Heart left ventricle (tissue), 16 donors: ENCODE measurements at regions not wholly inside any gene's neighbourhood (a gene's known extent, or its start where the extent isn't known, plus 50 kb on each side); places are given as distances from the start of the nearest gene placed in this dataset.

Experiments used
- ATAC-seq, 4 donors: fragments of 200-7000 bp; cut with Tn5 transposase; one replicate each; pipeline ENCODE4 v1.9.1; 2020 to 2022; ENCODE audit warnings: moderate library complexity in 4 of 4, mild to moderate bottlenecking in 3 of 4, moderate number of reproducible peaks in 1 of 4
- DNase-seq, 5 donors: peaks; one replicate each; pipeline ENCODE4 v3.0.0-alpha.2; 2020
- H3K27ac ChIP-seq, 12 donors: fragments of 200-600 bp; sonication (generic) in 4 of 12; one replicate each; pipeline versions ENCODE4 v1.5.0 to v1.8.0; 2016 to 2022; ENCODE audit warnings: mild to moderate bottlenecking in 2 of 12
- H3K27me3 ChIP-seq, 9 donors: fragments of 200-600 bp; sonication (generic) in 2 of 9; one replicate each; pipeline versions ENCODE4 v1.5.1 to v1.8.0; 2016 to 2022; ENCODE audit warnings: mild to moderate bottlenecking in 3 of 9
- H3K36me3 ChIP-seq, 9 donors: fragments of 200-600 bp; sonication (generic) in 2 of 9; one replicate each; pipeline versions ENCODE4 v1.5.0 to v1.8.0; 2018 to 2022; ENCODE audit warnings: mild to moderate bottlenecking in 2 of 9
- H3K4me1 ChIP-seq, 12 donors: fragments of 200-600 bp; sonication (generic) in 4 of 12; one replicate each; pipeline versions ENCODE4 v1.5.0 to v1.8.0; 2016 to 2022; ENCODE audit warnings: mild to moderate bottlenecking in 3 of 12
- H3K4me3 ChIP-seq, 12 donors: fragments of 200-600 bp; sonication (generic) in 4 of 12; one replicate each; pipeline versions ENCODE4 v1.5.0 to v1.8.0; 2017 to 2022; ENCODE audit warnings: mild to moderate bottlenecking in 9 of 12, moderate library complexity in 4 of 12
- H3K9me3 ChIP-seq, 12 donors: fragments of 200-600 bp; sonication (generic) in 4 of 12; one replicate each; pipeline versions ENCODE4 v1.5.0 to v1.8.0; 2016 to 2022; ENCODE audit warnings: mild to moderate bottlenecking in 1 of 12
- POLR2A ChIP-seq, 2 donors: fragments of 450-650 bp; IDR thresholded peaks; one replicate each; pipeline ENCODE4 v1.6.1; 2017; ENCODE audit warnings: antibody characterized with exemption in 2 of 2, mild to moderate bottlenecking in 2 of 2, moderate library complexity in 2 of 2
- WGBS, 4 donors: extraction: QIAGEN DNeasy Blood & Tissue Kit in 2 of 4; methylation state at CpG; one replicate each; pipeline versions ENCODE4 v1.1.5 to v1.1.7; 2013 to 2018; 5-methylcytosine and 5-hydroxymethylcytosine counted together
- intact Hi-C, 10 donors: fragments of 100-400 bp; cut with DNase I; formaldehyde crosslinking; loops; one replicate each; pipeline versions ENCODE4 v1.11.1 to v1.14.2; 2022
- TF ChIP-seq, protein P1 (sequence below), 12 donors: fragments of 200-600 bp; sonication (generic) in 4 of 12; IDR thresholded peaks; one replicate each; pipeline versions ENCODE4 v1.5.0 to v1.8.0; 2018 to 2022; ENCODE audit warnings: antibody characterized with exemption in 12 of 12, mild to moderate bottlenecking in 5 of 12
- donor health status: ischemic (EF 13 %, LVEDD 7.1; RV severe dilation, severe dysfunction).
- donor health status: healthy with polysubstance abuse.
- donor health status: DM: no; HTN: yes; CAD: no.
- donor health status: DM: no; HTN: no; CAD: no.
- donor health status: ischemic (EF 25% LVEDD 6.9; RV normal size, moderate dysfunction).
- donor health status: ischemic (EF 25% LVEDD 5.7; RV mildly dilated, moderate dysfunction).
- donor health status: healthy.
- donor health status: DM: yes; HTN: yes; CAD: no.
- donor health status: ischemic (EF 35%, LVEDD 5.7; RV mildly dilated, moderate dysfunction).
- donor health status: nonischemic (EF 11% LVEDD 7.7; RV severe dilation, severe dysfunction).
- donor health status: DM: yes; HTN: yes; CAD: no.
- donor health status: PGD.
- donor health status: ischemic (EF 29% LVEDD 5.4; RV normal size, mild dysfunction).
- donor health status: nonischemic (EF 23%, LVEDD 6.1; RV moderate dilation, normal function).

DNA sequence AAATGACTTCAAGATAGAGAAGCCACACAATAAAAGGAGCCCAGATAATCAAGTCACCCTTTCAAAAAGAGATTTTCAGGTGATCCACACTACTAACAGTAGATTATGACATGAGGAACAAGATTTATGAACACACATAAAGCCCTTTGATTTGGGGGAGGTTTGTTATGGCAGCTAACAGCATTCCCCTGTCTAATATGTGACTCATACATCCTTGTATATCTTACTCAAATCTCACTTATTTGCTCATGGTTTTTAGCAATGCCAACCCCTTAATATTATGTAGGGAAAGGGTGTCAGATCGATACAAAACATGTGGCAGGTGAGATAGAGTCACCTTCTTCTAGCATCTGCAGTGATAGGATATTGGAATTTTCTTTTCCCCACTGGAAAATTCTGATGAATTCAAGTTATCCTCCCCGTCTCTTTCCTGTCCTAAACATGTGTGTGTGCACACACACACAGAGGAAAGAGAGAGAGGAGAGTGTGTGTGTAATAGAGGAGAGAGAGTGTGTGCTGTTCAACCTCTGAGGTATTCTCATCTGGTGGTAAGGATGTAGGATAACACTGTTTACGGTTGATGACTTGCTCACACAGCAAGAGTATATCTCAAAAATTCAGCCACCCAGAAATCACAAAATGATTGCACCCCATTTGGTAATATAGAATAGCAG lies 319.9 kb downstream of the KCNC2 start:
- intact Hi-C loops, result no loop called here
- no peak for TF ChIP-seq POLR2A (IDR thresholded peaks at IDR 0.05)
- TF ChIP-seq, protein P1, sequence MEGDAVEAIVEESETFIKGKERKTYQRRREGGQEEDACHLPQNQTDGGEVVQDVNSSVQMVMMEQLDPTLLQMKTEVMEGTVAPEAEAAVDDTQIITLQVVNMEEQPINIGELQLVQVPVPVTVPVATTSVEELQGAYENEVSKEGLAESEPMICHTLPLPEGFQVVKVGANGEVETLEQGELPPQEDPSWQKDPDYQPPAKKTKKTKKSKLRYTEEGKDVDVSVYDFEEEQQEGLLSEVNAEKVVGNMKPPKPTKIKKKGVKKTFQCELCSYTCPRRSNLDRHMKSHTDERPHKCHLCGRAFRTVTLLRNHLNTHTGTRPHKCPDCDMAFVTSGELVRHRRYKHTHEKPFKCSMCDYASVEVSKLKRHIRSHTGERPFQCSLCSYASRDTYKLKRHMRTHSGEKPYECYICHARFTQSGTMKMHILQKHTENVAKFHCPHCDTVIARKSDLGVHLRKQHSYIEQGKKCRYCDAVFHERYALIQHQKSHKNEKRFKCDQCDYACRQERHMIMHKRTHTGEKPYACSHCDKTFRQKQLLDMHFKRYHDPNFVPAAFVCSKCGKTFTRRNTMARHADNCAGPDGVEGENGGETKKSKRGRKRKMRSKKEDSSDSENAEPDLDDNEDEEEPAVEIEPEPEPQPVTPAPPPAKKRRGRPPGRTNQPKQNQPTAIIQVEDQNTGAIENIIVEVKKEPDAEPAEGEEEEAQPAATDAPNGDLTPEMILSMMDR (IDR thresholded peaks at IDR 0.05), result no peak

DNA sequence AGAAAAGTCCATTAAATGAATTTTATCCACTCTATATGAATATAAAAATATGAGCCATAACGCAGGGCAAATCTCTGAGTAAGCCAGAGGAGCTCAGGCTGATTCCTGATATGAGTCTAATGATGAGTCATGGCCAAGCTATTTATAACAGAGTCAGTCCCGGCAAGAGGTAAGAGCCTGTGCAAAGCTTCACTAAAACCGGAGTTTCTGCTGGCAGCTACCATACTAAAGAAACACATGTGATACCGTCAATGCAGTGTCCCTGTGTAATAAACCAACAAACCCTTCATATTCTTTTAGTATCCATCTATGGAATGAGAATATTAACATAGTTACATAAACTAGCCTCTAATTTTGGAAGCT lies 319.4 kb downstream of the KCNC2 start:
- TF ChIP-seq POLR2A (IDR thresholded peaks at IDR 0.05), result no peak
- TF ChIP-seq, protein P1 (IDR thresholded peaks at IDR 0.05), result no peak
- 7 to 11% (median 9%) methylated on average over 4 of the region's 4 CpGs for WGBS, 4 donors

More for the DNA sequence above, 319.9 kb downstream of the KCNC2 start:
- DNase-seq (no peak), ATAC-seq (peak in 3 of 4 donors; percentile 7 to 28 (median 27))
- Histone ChIP-seq H3K9me3 (peaks cover 0 to 2% (median 0%) of the 10 kb centered on the region in 12 donors), H3K4me3 (no peak overlapping the region), H3K4me1 (peaks cover 0 to 9% (median 0%) of the 10 kb centered on the region in 12 donors), H3K36me3 (no peaks in the 10 kb centered on the region), H3K27ac (no peak overlapping the region), H3K27me3 (no peaks in the 10 kb centered on the region)
- 47 to 51% (median 48%) methylated on average over 3 of the region's 3 CpGs for WGBS, 4 donors

DNA sequence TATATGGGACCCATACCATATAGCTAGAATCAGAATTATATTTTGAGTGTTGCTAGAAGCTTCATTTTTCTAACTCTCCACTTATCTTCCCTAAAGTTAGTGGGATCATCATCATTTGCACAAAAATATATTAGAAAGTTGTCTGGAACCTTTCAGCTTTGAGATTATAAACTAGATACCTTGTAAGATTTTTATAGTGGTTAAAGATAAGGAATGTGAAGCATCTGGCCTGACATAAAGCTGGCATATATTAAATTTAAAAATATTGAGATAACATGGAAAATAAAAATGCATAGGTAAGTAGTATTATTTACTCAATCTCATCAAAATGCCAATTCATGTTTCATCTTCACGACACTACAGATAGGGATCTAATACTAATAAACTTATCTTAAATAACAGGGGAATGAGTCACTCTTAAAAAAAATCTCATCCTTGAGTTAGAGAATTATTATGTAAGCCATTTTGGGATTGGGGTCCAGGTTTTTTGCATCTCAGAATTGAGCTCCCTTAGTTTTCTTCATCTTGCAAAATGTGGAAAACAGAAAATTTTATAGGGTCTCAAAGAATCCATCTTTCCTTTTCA lies 318.5 kb downstream of the KCNC2 start:
- TF ChIP-seq, protein P1 (IDR thresholded peaks at IDR 0.05), result no peak
- TF ChIP-seq POLR2A (IDR thresholded peaks at IDR 0.05), result no peak
- no peaks in the 10 kb centered on the region for H3K27me3 ChIP-seq
- DNase-seq, result no peak
- H3K9me3 ChIP-seq, result peaks cover 0 to 2% (median 0%) of the 10 kb centered on the region in 12 donors
- no peak for ATAC-seq
- peaks cover 0 to 9% (median 0%) of the 10 kb centered on the region in 12 donors for H3K4me1 ChIP-seq
- no peak overlapping the region for H3K4me3 ChIP-seq
- 66 to 78% (median 72%) methylated on average over 1 of the region's 1 CpG for WGBS, 4 donors
- intact Hi-C loops, result no loop called here
- H3K36me3 ChIP-seq, result no peaks in the 10 kb centered on the region
- no peak overlapping the region for H3K27ac ChIP-seq

More for the DNA sequence above, 319.4 kb downstream of the KCNC2 start:
- intact Hi-C loops, result no loop called here
- H3K27ac ChIP-seq, result no peak overlapping the region
- peaks cover 0 to 9% (median 0%) of the 10 kb centered on the region in 12 donors for H3K4me1 ChIP-seq
- peak; percentile 83 to 93 (median 88) for ATAC-seq
- H3K27me3 ChIP-seq, result no peaks in the 10 kb centered on the region
- H3K4me3 ChIP-seq, result no peak overlapping the region
- no peak for DNase-seq
- H3K9me3 ChIP-seq, result peaks cover 0 to 2% (median 0%) of the 10 kb centered on the region in 12 donors
- no peaks in the 10 kb centered on the region for H3K36me3 ChIP-seq

DNA sequence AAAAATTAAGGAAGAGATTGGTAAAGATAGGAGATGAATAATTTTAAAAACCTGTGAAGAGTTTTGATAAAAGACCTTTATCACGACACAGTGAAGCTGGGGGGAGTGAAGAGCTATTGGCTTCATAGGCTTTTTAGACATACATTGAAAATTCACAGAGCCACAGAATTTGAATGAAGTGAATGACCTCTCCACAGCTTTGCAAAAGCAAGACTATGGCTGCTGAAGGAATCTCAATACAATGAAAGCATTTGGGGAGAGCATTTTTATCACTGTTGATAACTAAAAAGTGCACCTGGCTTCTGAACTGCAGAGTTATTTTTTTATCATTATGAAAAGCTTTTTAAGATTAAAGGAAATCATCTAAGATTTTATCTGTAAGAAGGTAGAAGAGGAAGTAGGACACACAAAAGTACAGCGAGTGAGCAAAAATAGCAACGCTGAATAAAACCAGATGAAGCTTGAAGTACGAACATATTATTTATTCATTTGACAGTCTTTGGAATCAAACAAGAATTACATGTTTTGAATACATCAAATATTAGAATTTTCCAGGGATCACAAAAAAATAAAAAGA lies 317.5 kb downstream of the KCNC2 start:
- Histone ChIP-seq H3K4me1 (peaks cover 0 to 9% (median 0%) of the 10 kb centered on the region in 12 donors), H3K9me3 (peaks cover 0 to 2% (median 0%) of the 10 kb centered on the region in 12 donors), H3K36me3 (no peaks in the 10 kb centered on the region), H3K27me3 (no peaks in the 10 kb centered on the region), H3K4me3 (no peak overlapping the region), H3K27ac (no peak overlapping the region)
- no peak for ATAC-seq
- no peak for TF ChIP-seq POLR2A (IDR thresholded peaks at IDR 0.05)
- TF ChIP-seq, protein P1 (IDR thresholded peaks at IDR 0.05), result no peak
- DNase-seq, result no peak
- WGBS, 4 donors, result 64 to 71% (median 67%) methylated on average over 4 of the region's 4 CpGs
- intact Hi-C loops, result no loop called here
